ENCODE measurements at regions not wholly inside any gene's neighbourhood (a gene's known extent, or its start where the extent isn't known, plus 50 kb on each side); places are given as distances from the start of the nearest gene placed in this dataset.
"Not testable (repeated sequence)": the region's sequence is repeated elsewhere in the genome, so short reads cannot be mapped to it uniquely, and the experiment has no call there.

GRCh38 chr2:77578354-77578753 lies 56.2 kb upstream of the LRRTM4 start:
- no peak for DNase-seq (ENCODE audit: low read depth in 2 of 2)

- DNase-seq (ENCODE audit: low read depth in 2 of 2) = no peak
Observed at GRCh38 chr2:77579076-77579769, 57.0 kb upstream of the LRRTM4 start.

- DNase-seq (ENCODE audit: low read depth in 2 of 2) = no peak
Observed at GRCh38 chr2:77588438-77588837, 66.3 kb upstream of the LRRTM4 start.

- no peak for DNase-seq (ENCODE audit: low read depth in 2 of 2)
Observed at GRCh38 chr2:77590298-77590917, 68.2 kb upstream of the LRRTM4 start.

- DNase-seq (ENCODE audit: low read depth in 2 of 2) = not testable (repeated sequence)
Observed at GRCh38 chr2:77592955-77593354, 70.8 kb upstream of the LRRTM4 start.

GRCh38 chr2:77602771-77603170 lies 80.6 kb upstream of the LRRTM4 start:
- no peak for DNase-seq (ENCODE audit: low read depth in 2 of 2)

GRCh38 chr2:77604953-77605929 lies 83.1 kb upstream of the LRRTM4 start:
- no peak for DNase-seq (ENCODE audit: low read depth in 2 of 2)

GRCh38 chr2:77608510-77608909 lies 86.3 kb upstream of the LRRTM4 start:
- DNase-seq (ENCODE audit: low read depth in 2 of 2) = no peak

- no peak for DNase-seq (ENCODE audit: low read depth in 2 of 2)
Observed at GRCh38 chr2:77629539-77629938, 107.4 kb upstream of the LRRTM4 start.

- no peak for DNase-seq (ENCODE audit: low read depth in 2 of 2)
Observed at GRCh38 chr2:77631007-77631406, 108.8 kb upstream of the LRRTM4 start.

- no peak for DNase-seq (ENCODE audit: low read depth in 2 of 2)
Observed at GRCh38 chr2:77633601-77634000, 111.4 kb upstream of the LRRTM4 start.

GRCh38 chr2:77640924-77641323 lies 118.7 kb upstream of the LRRTM4 start:
- no peak for DNase-seq (ENCODE audit: low read depth in 2 of 2)

- no peak for DNase-seq (ENCODE audit: low read depth in 2 of 2)
Observed at GRCh38 chr2:77642339-77642738, 120.2 kb upstream of the LRRTM4 start.

GRCh38 chr2:77649856-77650255 lies 127.7 kb upstream of the LRRTM4 start:
- DNase-seq (ENCODE audit: low read depth in 2 of 2) = no peak

GRCh38 chr2:77652499-77652898 lies 130.3 kb upstream of the LRRTM4 start:
- no peak for DNase-seq (ENCODE audit: low read depth in 2 of 2)

- DNase-seq (ENCODE audit: low read depth in 2 of 2) = no peak
Observed at GRCh38 chr2:77664491-77664890, 142.3 kb upstream of the LRRTM4 start.

- no peak for DNase-seq (ENCODE audit: low read depth in 2 of 2)
Observed at GRCh38 chr2:77666251-77666980, 144.2 kb upstream of the LRRTM4 start.

GRCh38 chr2:77684543-77685319 lies 162.6 kb upstream of the LRRTM4 start:
- not testable (repeated sequence) for DNase-seq (ENCODE audit: low read depth in 2 of 2)

- DNase-seq (ENCODE audit: low read depth in 2 of 2) = no peak
Observed at GRCh38 chr2:77712601-77713000, 190.4 kb upstream of the LRRTM4 start.

GRCh38 chr2:77713412-77713811 lies 191.2 kb upstream of the LRRTM4 start:
- DNase-seq (ENCODE audit: low read depth in 2 of 2) = no peak

GRCh38 chr2:77720115-77720514 lies 197.9 kb upstream of the LRRTM4 start:
- DNase-seq (ENCODE audit: low read depth in 2 of 2) = no peak

Data from fibroblast of skin of left biceps (primary cell).